Spleen (tissue), 11 donors: ENCODE measurements at regions not wholly inside any gene's neighbourhood (a gene's known extent, or its start where the extent isn't known, plus 50 kb on each side); places are given as distances from the start of the nearest gene placed in this dataset.
A peak's percentile ranks its signal among the peaks of the same experiment; 100 is the strongest.

ENCODE experiments used
- DNase-seq: peaks from one replicate; pipeline ENCODE4 v3.0.0-alpha.2; 2020
- H3K27ac ChIP-seq, 8 donors: fragments of 200-600 bp; sonication (generic) in 7 of 8; 1 replicate in 4 of 8; 2 replicates in 4 of 8; pipeline versions ENCODE4 v1.5.0 to v1.8.0; 2016 to 2021; ENCODE audit warnings: inconsistent platforms in 4 of 8, mild to moderate bottlenecking in 4 of 8, moderate library complexity in 1 of 8
- H3K27me3 ChIP-seq, 7 donors: fragments of 200-600 bp; sonication (generic) in 6 of 7; replicated peaks in 1 of 7; 1 replicate in 4 of 7; 2 replicates in 3 of 7; pipeline versions ENCODE4 v1.5.0 to v1.8.0; 2016 to 2021; ENCODE audit warnings: inconsistent platforms in 3 of 7, mild to moderate bottlenecking in 1 of 7
- H3K36me3 ChIP-seq, 6 donors: fragments of 200-600 bp; sonication (generic) in 5 of 6; 1 replicate in 4 of 6; 2 replicates in 2 of 6; pipeline versions ENCODE4 v1.5.0 to v1.8.0; 2016 to 2021; ENCODE audit warnings: inconsistent platforms in 2 of 6
- H3K4me1 ChIP-seq, 6 donors: fragments of 200-600 bp; sonication (generic) in 5 of 6; 1 replicate in 3 of 6; 2 replicates in 3 of 6; pipeline versions ENCODE4 v1.5.0 to v1.8.0; 2016 to 2021; ENCODE audit warnings: inconsistent platforms in 3 of 6
- H3K4me3 ChIP-seq, 8 donors: fragments of 200-600 bp; sonication (generic) in 7 of 8; 1 replicate in 4 of 8; 2 replicates in 4 of 8; pipeline versions ENCODE4 v1.5.0 to v1.8.0; 2016 to 2021; ENCODE audit warnings: inconsistent platforms in 4 of 8, mild to moderate bottlenecking in 4 of 8, moderate library complexity in 2 of 8
- H3K9me3 ChIP-seq, 8 donors: fragments of 200-600 bp; sonication (generic) in 7 of 8; 1 replicate in 4 of 8; 2 replicates in 4 of 8; pipeline versions ENCODE4 v1.5.0 to v1.8.0; 2016 to 2021; ENCODE audit warnings: inconsistent platforms in 4 of 8
- CTCF ChIP-seq, 11 experiments: fragments of 200-600 bp in 7 of 11; fragments of 450-650 bp in 4 of 11; sonication (generic) in 4 of 11; IDR thresholded peaks in 8 of 11; conservative IDR thresholded peaks in 3 of 11; 1 replicate in 7 of 11; 2 replicates in 4 of 11; pipeline versions ENCODE4 v1.4.0 to v1.8.0; 2016 to 2021; ENCODE audit warnings: antibody characterized with exemption in 11 of 11, inconsistent platforms in 4 of 11, mild to moderate bottlenecking in 1 of 11
- POLR2A ChIP-seq, 3 donors: fragments of 450-650 bp; IDR thresholded peaks; one replicate each; pipeline ENCODE4 v1.5.1; 2017; ENCODE audit warnings: antibody characterized with exemption in 3 of 3, mild to moderate bottlenecking in 1 of 3
- POLR2AphosphoS5 ChIP-seq, 3 donors: sonication (generic); formaldehyde crosslinking; IDR thresholded peaks; one replicate each; pipeline ENCODE4 v1.5.1; 2017; ENCODE audit warnings: antibody characterized with exemption in 3 of 3
- WGBS, 5 donors: extraction: QIAGEN DNeasy Blood & Tissue Kit in 3 of 5; methylation state at CpG; one replicate each; pipeline versions ENCODE4 v1.1.5 to v1.1.7; 2013 to 2018; 5-methylcytosine and 5-hydroxymethylcytosine counted together
- intact Hi-C: fragments of 100-400 bp; cut with DNase I; formaldehyde crosslinking; loops from one replicate; pipeline ENCODE4 v1.15.0; 2023; ENCODE audit warnings: low total_unique reads
- donor health status: healthy with polysubstance abuse.
- donor health status: DM: no; HTN: no; CAD: no; lungs with moderate emphysema.
- donor health status: DM: no; HTN: no; CAD: no.
- donor health status: Bipolar disorder and iron deficiency.
- donor health status: healthy.
- donor health status: DM: no; HTN: no; CAD: no.
- donor health status: DM: yes; HTN: yes; CAD: no.

DNA sequence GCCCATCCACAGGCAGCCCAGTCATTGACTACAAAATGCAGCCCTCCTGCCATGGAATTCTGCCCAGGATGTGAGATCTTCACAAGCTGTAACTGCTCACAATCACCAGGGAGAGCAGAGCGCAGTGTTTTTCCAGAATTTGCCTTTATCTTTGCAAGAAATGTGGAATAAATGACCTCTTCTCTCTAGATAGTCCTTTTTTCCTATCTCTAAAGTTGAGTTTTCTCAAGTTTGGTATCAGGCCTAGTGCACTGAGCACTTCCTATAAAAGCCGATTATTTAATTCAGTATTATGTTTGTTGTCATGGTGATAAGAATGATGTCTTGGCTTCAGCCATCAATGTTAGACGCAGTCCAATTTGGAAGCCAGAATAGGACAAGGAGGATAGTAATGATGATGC is 246.9 kb upstream of the IRF2BP2 start:
- intact Hi-C loops: no loop called here
- Histone ChIP-seq H3K9me3 (peaks cover 0 to 4% (median 0%) of the 10 kb centered on the region in 8 donors), H3K4me3 (no peak overlapping the region), H3K4me1 (peaks cover 4 to 15% (median 6%) of the 10 kb centered on the region in 6 donors), H3K36me3 (no peaks in the 10 kb centered on the region), H3K27me3 (no peaks in the 10 kb centered on the region), H3K27ac (peak overlapping the region in 3 of 8 donors; percentile 21 to 49 (median 45))
- 77 to 89% (median 84%) methylated on average over 3 of the region's 3 CpGs for WGBS, 5 donors
- DNase-seq: no peak
- TF ChIP-seq POLR2AphosphoS5 (IDR thresholded peaks at IDR 0.05) (no peak), POLR2A (IDR thresholded peaks at IDR 0.05) (no peak), CTCF (IDR thresholded peaks at IDR 0.05 in 8 of 11, conservative IDR thresholded peaks at IDR 0.05 in 3 of 11) (no peak)

GRCh38 chr1:234855851-234856250 is 245.9 kb upstream of the IRF2BP2 start:
- no peak for TF ChIP-seq POLR2A (IDR thresholded peaks at IDR 0.05)
- TF ChIP-seq CTCF (IDR thresholded peaks at IDR 0.05 in 8 of 11, conservative IDR thresholded peaks at IDR 0.05 in 3 of 11): no peak
- intact Hi-C loops: no loop called here
- WGBS, 5 donors: 93 to 100% (median 95%) methylated on average over 3 of the region's 3 CpGs
- H3K27ac ChIP-seq: no peak overlapping the region
- H3K27me3 ChIP-seq: no peaks in the 10 kb centered on the region
- no peak overlapping the region for H3K4me3 ChIP-seq
- DNase-seq: no peak
- H3K4me1 ChIP-seq: peaks cover 11 to 25% (median 16%) of the 10 kb centered on the region in 6 donors
- H3K9me3 ChIP-seq: peaks cover 0 to 2% (median 0%) of the 10 kb centered on the region in 8 donors
- H3K36me3 ChIP-seq: no peaks in the 10 kb centered on the region

- no peak for DNase-seq
- WGBS, 5 donors: 85 to 100% (median 89%) methylated on average over 1 of the region's 1 CpG
- H3K27me3 ChIP-seq: no peaks in the 10 kb centered on the region
- H3K4me3 ChIP-seq: no peak overlapping the region
- intact Hi-C loops: no loop called here
- H3K4me1 ChIP-seq: peaks cover 11 to 37% (median 21%) of the 10 kb centered on the region in 6 donors
- no peaks in the 10 kb centered on the region for H3K9me3 ChIP-seq
- no peaks in the 10 kb centered on the region for H3K36me3 ChIP-seq
- H3K27ac ChIP-seq: peak overlapping the region in 4 of 8 donors; percentile 2 to 42 (median 18)
- no peak for TF ChIP-seq POLR2AphosphoS5 (IDR thresholded peaks at IDR 0.05)
- no peak for TF ChIP-seq POLR2A (IDR thresholded peaks at IDR 0.05)
- no peak for TF ChIP-seq CTCF (IDR thresholded peaks at IDR 0.05 in 8 of 11, conservative IDR thresholded peaks at IDR 0.05 in 3 of 11)
These were observed 244.7 kb upstream of the IRF2BP2 start for GRCh38 chr1:234854645-234855039.

GRCh38 chr1:234853906-234854644 is 244.1 kb upstream of the IRF2BP2 start:
- Histone ChIP-seq H3K27ac (peak overlapping the region in 4 of 8 donors; percentile 2 to 42 (median 18)), H3K9me3 (no peaks in the 10 kb centered on the region), H3K36me3 (no peaks in the 10 kb centered on the region), H3K4me1 (peaks cover 12 to 42% (median 25%) of the 10 kb centered on the region in 6 donors), H3K4me3 (no peak overlapping the region), H3K27me3 (no peaks in the 10 kb centered on the region)
- intact Hi-C loops: no loop called here
- TF ChIP-seq POLR2A (IDR thresholded peaks at IDR 0.05) (no peak), POLR2AphosphoS5 (IDR thresholded peaks at IDR 0.05) (no peak), CTCF (IDR thresholded peaks at IDR 0.05 in 8 of 11, conservative IDR thresholded peaks at IDR 0.05 in 3 of 11) (no peak)
- no peak for DNase-seq
- 58 to 76% (median 65%) methylated on average over 6 of the region's 6 CpGs for WGBS, 5 donors
